Breast epithelium (tissue), 4 donors: ENCODE measurements at regions not wholly inside any gene's neighbourhood (a gene's known extent, or its start where the extent isn't known, plus 50 kb on each side); places are given as distances from the start of the nearest gene placed in this dataset.

Experiments
- DNase-seq, 2 donors: peaks; one replicate each; pipeline ENCODE4 v3.0.0-alpha.2; 2019; ENCODE audit warnings: low spot score in 2 of 2
- H3K27ac ChIP-seq, 2 donors: fragments of 200-600 bp; sonication (generic) in 1 of 2; one replicate each; pipeline ENCODE4 v1.5.1; 2016 to 2019; ENCODE audit warnings: mild to moderate bottlenecking in 1 of 2
- H3K27me3 ChIP-seq, 2 donors: fragments of 200-600 bp; sonication (generic) in 1 of 2; one replicate each; pipeline versions ENCODE4 v1.5.1 to v1.6.0; 2017 to 2019; ENCODE audit warnings: control low read depth in 1 of 2, mild to moderate bottlenecking in 1 of 2
- H3K36me3 ChIP-seq: fragments of 200-600 bp; one replicate; pipeline ENCODE4 v1.5.1; 2019
- H3K4me1 ChIP-seq, 2 donors: fragments of 200-600 bp; sonication (generic); one replicate each; pipeline ENCODE4 v1.5.1; 2016 to 2019; ENCODE audit warnings: control low read depth in 1 of 2
- H3K4me3 ChIP-seq, 3 donors: fragments of 200-600 bp; sonication (generic); 1 replicate in 2 of 3; 2 replicates in 1 of 3; pipeline ENCODE4 v1.5.1; 2016 to 2019; ENCODE audit warnings: mild to moderate bottlenecking in 3 of 3, moderate library complexity in 2 of 3
- H3K9me3 ChIP-seq, 2 donors: fragments of 200-600 bp; sonication (generic) in 1 of 2; one replicate each; pipeline ENCODE4 v1.5.1; 2016 to 2019; ENCODE audit warnings: control low read depth in 1 of 2
- POLR2A ChIP-seq: fragments of 450-650 bp; IDR thresholded peaks from one replicate; pipeline ENCODE4 v1.6.1; 2016; ENCODE audit warnings: antibody characterized with exemption, mild to moderate bottlenecking, moderate library complexity
- POLR2AphosphoS5 ChIP-seq, 3 donors: sonication (generic); formaldehyde crosslinking; IDR thresholded peaks; one replicate each; pipeline ENCODE4 v1.6.1; 2017; ENCODE audit warnings: antibody characterized with exemption in 3 of 3
- intact Hi-C: fragments of 100-400 bp; cut with DNase I; formaldehyde crosslinking; loops from one replicate; pipeline ENCODE4 v1.15.1; 2023; ENCODE audit warnings: low total_unique reads
- TF ChIP-seq, protein P1 (sequence below), 3 donors: fragments of 450-650 bp; IDR thresholded peaks; one replicate each; pipeline ENCODE4 v1.5.1; 2016 to 2017; ENCODE audit warnings: antibody characterized with exemption in 3 of 3, mild to moderate bottlenecking in 3 of 3, moderate library complexity in 3 of 3

DNA sequence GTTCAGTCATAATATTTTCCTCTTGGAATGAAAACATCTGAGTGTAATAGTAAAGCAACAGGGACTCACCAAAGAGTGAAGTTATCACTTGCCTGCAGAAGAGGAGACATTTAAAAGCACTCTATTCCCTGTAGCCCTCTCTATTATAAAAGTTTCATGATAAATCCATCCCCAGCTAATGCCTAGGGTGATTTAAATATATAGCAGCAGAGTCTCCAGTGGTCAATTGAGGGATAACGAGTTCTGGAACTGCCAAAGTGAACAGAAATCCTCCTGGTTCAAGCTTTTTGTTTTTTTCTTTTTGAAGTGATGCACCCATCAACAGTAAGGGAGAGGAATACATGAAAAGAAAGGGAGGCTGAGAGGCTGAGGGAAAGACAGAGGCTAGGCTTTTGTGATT, 87.3 kb downstream of the EVX1 start:
- H3K4me3 ChIP-seq: no peak overlapping the region
- TF ChIP-seq, protein P1, sequence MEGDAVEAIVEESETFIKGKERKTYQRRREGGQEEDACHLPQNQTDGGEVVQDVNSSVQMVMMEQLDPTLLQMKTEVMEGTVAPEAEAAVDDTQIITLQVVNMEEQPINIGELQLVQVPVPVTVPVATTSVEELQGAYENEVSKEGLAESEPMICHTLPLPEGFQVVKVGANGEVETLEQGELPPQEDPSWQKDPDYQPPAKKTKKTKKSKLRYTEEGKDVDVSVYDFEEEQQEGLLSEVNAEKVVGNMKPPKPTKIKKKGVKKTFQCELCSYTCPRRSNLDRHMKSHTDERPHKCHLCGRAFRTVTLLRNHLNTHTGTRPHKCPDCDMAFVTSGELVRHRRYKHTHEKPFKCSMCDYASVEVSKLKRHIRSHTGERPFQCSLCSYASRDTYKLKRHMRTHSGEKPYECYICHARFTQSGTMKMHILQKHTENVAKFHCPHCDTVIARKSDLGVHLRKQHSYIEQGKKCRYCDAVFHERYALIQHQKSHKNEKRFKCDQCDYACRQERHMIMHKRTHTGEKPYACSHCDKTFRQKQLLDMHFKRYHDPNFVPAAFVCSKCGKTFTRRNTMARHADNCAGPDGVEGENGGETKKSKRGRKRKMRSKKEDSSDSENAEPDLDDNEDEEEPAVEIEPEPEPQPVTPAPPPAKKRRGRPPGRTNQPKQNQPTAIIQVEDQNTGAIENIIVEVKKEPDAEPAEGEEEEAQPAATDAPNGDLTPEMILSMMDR (IDR thresholded peaks at IDR 0.05): no peak
- H3K36me3 ChIP-seq: no peaks in the 10 kb centered on the region
- no peaks in the 10 kb centered on the region for H3K4me1 ChIP-seq
- no peak overlapping the region for H3K27ac ChIP-seq
- intact Hi-C loops: no loop called here
- H3K9me3 ChIP-seq: peaks cover 6 to 8% of the 10 kb centered on the region in 2 donors
- no peaks in the 10 kb centered on the region for H3K27me3 ChIP-seq
- no peak for DNase-seq

DNA sequence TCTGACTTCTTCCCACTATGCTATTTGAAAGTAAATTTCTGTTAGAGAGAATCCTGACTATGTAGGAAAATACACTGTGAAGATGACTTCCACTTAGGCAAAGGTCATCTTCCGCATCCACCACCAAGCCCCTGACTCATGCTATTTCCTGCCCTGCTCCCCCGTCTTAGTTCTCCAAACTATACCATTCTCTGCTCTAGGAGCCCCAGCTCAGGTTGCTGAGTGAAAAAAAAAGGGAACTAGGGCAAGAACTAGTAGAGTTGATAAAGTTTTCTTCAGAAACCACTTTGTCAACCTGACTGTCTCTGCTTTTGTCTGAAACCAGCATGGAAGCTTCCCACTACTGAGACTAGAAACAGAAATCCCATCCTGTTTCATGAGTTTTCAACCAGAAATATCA, 96.9 kb downstream of the EVX1 start:
- H3K27ac ChIP-seq: no peak overlapping the region
- H3K4me3 ChIP-seq: no peak overlapping the region
- no peaks in the 10 kb centered on the region for H3K27me3 ChIP-seq
- H3K4me1 ChIP-seq: no peaks in the 10 kb centered on the region
- TF ChIP-seq POLR2AphosphoS5 (IDR thresholded peaks at IDR 0.05): no peak
- TF ChIP-seq POLR2A: no peak
- TF ChIP-seq, protein P1 (IDR thresholded peaks at IDR 0.05): no peak
- intact Hi-C loops: no loop called here
- no peak for DNase-seq
- no peaks in the 10 kb centered on the region for H3K9me3 ChIP-seq
- no peaks in the 10 kb centered on the region for H3K36me3 ChIP-seq

DNA sequence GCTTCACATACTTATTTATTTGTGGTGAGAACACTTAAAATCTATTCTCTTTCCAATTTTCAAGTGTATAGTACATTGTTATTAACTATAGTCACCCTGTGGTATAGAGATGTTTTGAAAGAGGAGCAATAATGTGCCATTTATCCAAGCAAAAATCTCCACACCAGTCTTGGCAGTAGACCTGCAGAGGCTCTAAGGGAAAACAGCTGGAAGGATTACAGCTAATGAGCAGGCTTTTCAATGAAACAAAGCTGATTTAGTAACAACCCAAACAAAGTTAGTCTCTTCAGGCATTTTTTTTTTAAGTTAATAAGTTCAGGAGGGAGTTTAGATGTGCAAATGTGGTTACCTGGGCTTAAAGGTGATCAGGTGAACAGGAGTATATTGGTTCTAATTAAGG, 101.9 kb downstream of the EVX1 start:
- Histone ChIP-seq H3K36me3 (no peaks in the 10 kb centered on the region), H3K4me1 (no peaks in the 10 kb centered on the region), H3K9me3 (no peaks in the 10 kb centered on the region), H3K4me3 (no peak overlapping the region), H3K27ac (no peak overlapping the region), H3K27me3 (no peaks in the 10 kb centered on the region)
- intact Hi-C loops: no loop called here
- DNase-seq: no peak
- TF ChIP-seq, protein P1 (IDR thresholded peaks at IDR 0.05): no peak
- no peak for TF ChIP-seq POLR2A
- no peak for TF ChIP-seq POLR2AphosphoS5 (IDR thresholded peaks at IDR 0.05)

DNA sequence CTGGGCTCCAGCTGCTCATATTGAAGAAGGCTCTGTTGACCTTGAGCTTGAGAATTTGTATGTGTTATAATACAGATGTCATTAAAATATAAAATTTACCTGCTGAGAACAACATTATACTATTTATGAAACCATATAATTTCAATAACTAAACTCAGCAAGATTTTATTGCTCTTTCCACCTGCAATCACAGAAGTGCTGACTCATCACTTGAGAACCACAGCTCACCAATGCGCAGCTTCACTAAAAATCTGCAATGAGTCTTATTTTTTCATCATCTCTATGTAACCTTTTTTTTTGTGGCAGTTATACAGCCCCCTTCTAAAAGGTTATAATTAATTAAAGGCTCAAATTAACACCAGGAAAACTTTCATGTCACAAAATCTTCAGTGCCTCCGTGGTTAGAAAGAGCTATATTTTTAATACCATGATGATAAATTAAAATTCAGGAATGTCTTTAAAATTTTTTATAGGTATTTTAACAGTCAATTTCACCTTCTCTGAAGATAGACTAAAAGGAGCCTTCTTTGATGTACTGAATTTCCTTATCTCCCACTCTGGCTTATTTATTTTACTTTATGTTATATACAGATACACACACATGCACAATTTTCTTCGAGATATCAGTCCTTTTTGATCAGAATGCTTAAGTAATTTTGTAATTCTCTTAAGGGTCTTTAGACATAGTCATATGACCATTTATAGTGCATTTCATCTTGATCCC, 102.7 kb downstream of the EVX1 start:
- intact Hi-C loops: no loop called here
- no peak overlapping the region for H3K27ac ChIP-seq

DNA sequence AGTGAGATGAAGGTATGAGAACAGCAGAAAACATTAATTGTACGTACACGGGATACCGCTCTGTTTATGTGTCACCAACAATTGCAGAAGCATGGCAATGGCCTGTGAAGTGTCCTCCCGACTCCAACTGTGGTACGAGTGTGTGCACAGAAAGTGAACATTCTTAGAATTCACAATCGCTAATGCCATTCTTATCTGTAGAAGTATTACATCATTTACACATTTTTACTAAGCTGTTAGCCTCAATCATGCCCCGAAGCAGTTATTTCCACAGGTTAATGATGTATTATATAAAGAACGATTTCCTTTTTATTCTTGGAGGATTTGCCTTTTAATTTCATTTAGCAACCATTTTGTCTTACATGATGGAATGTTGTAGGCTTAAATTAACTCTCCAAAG, 103.4 kb downstream of the EVX1 start:
- Histone ChIP-seq H3K27me3 (no peaks in the 10 kb centered on the region), H3K36me3 (no peaks in the 10 kb centered on the region), H3K4me1 (no peaks in the 10 kb centered on the region), H3K27ac (no peak overlapping the region), H3K9me3 (no peaks in the 10 kb centered on the region), H3K4me3 (no peak overlapping the region)
- DNase-seq: no peak
- intact Hi-C loops: no loop called here
- TF ChIP-seq POLR2A (no peak), POLR2AphosphoS5 (IDR thresholded peaks at IDR 0.05) (no peak)
- TF ChIP-seq, protein P1 (IDR thresholded peaks at IDR 0.05): no peak

More for the DNA sequence above, 102.7 kb downstream of the EVX1 start:
- no peaks in the 10 kb centered on the region for H3K27me3 ChIP-seq
- DNase-seq: no peak
- H3K4me3 ChIP-seq: no peak overlapping the region
- no peak for TF ChIP-seq POLR2A
- TF ChIP-seq, protein P1 (IDR thresholded peaks at IDR 0.05): no peak
- no peak for TF ChIP-seq POLR2AphosphoS5 (IDR thresholded peaks at IDR 0.05)
- no peaks in the 10 kb centered on the region for H3K9me3 ChIP-seq
- H3K36me3 ChIP-seq: no peaks in the 10 kb centered on the region
- H3K4me1 ChIP-seq: no peaks in the 10 kb centered on the region
